Suprapubic skin (tissue), 4 donors: ENCODE measurements at regions not wholly inside any gene's neighbourhood (a gene's known extent, or its start where the extent isn't known, plus 50 kb on each side); places are given as distances from the start of the nearest gene placed in this dataset.

Experiments
- DNase-seq, 2 donors: peaks; one replicate each; pipeline ENCODE4 v3.0.0-alpha.2; 2019; ENCODE audit warnings: low spot score in 2 of 2
- H3K27ac ChIP-seq: fragments of 200-600 bp; sonication (generic); one replicate; pipeline ENCODE4 v1.5.1; 2019
- H3K27me3 ChIP-seq: fragments of 200-600 bp; sonication (generic); one replicate; pipeline ENCODE4 v1.5.1; 2019
- H3K36me3 ChIP-seq: fragments of 200-600 bp; sonication (generic); one replicate; pipeline ENCODE4 v1.5.1; 2019
- H3K4me1 ChIP-seq: fragments of 200-600 bp; sonication (generic); one replicate; pipeline ENCODE4 v1.5.1; 2019
- H3K4me3 ChIP-seq: fragments of 200-600 bp; sonication (generic); one replicate; pipeline ENCODE4 v1.5.1; 2019; ENCODE audit warnings: mild to moderate bottlenecking
- H3K9me3 ChIP-seq: fragments of 200-600 bp; sonication (generic); one replicate; pipeline ENCODE4 v1.5.1; 2019
- CTCF ChIP-seq, 2 donors: fragments of 200-600 bp in 1 of 2; fragments of 450-650 bp in 1 of 2; sonication (generic) in 1 of 2; IDR thresholded peaks; one replicate each; pipeline ENCODE4 v1.5.1; 2016 to 2019; ENCODE audit warnings: antibody characterized with exemption in 2 of 2, mild to moderate bottlenecking in 1 of 2, moderate library complexity in 1 of 2
- EP300 ChIP-seq: sonication (generic); formaldehyde crosslinking; IDR thresholded peaks from one replicate; pipeline ENCODE4 v1.6.1; 2017; ENCODE audit warnings: antibody characterized with exemption
- POLR2A ChIP-seq, 2 donors: fragments of 450-650 bp; IDR thresholded peaks; one replicate each; pipeline ENCODE4 v1.6.1; 2017; ENCODE audit warnings: antibody characterized with exemption in 2 of 2, mild to moderate bottlenecking in 2 of 2, moderate library complexity in 2 of 2
- POLR2AphosphoS5 ChIP-seq, 3 donors: sonication (generic); formaldehyde crosslinking; IDR thresholded peaks; one replicate each; pipeline ENCODE4 v1.6.1; 2017; ENCODE audit warnings: antibody characterized with exemption in 3 of 3
- WGBS: methylation state at CpG from one replicate; pipeline ENCODE4 v1.1.5; 2018; 5-methylcytosine and 5-hydroxymethylcytosine counted together

GRCh38 chr3:30300809-30301208 lies 305.6 kb upstream of the TGFBR2 start:
- no peak for TF ChIP-seq CTCF (IDR thresholded peaks at IDR 0.05)
- TF ChIP-seq POLR2A (IDR thresholded peaks at IDR 0.05), result no peak
- no peak for TF ChIP-seq POLR2AphosphoS5 (IDR thresholded peaks at IDR 0.05)
- TF ChIP-seq EP300, result no peak
- Histone ChIP-seq H3K36me3 (no peaks in the 10 kb centered on the region), H3K9me3 (no peaks in the 10 kb centered on the region), H3K27me3 (no peaks in the 10 kb centered on the region), H3K27ac (no peak overlapping the region), H3K4me1 (no peaks in the 10 kb centered on the region), H3K4me3 (no peak overlapping the region)
- WGBS, result 81% methylated on average over 1 of the region's 1 CpG
- DNase-seq, result no peak

GRCh38 chr3:30302027-30302426 lies 304.4 kb upstream of the TGFBR2 start:
- no peaks in the 10 kb centered on the region for H3K4me1 ChIP-seq
- H3K27ac ChIP-seq, result no peak overlapping the region
- H3K4me3 ChIP-seq, result no peak overlapping the region
- H3K36me3 ChIP-seq, result no peaks in the 10 kb centered on the region
- TF ChIP-seq POLR2AphosphoS5 (IDR thresholded peaks at IDR 0.05), result no peak
- TF ChIP-seq CTCF (IDR thresholded peaks at IDR 0.05), result no peak
- TF ChIP-seq EP300, result no peak
- no peak for TF ChIP-seq POLR2A (IDR thresholded peaks at IDR 0.05)
- DNase-seq, result no peak
- WGBS, result 57% methylated on average over 5 of the region's 5 CpGs
- no peaks in the 10 kb centered on the region for H3K9me3 ChIP-seq
- no peaks in the 10 kb centered on the region for H3K27me3 ChIP-seq

- no peak overlapping the region for H3K27ac ChIP-seq
- no peaks in the 10 kb centered on the region for H3K27me3 ChIP-seq
- TF ChIP-seq POLR2AphosphoS5 (IDR thresholded peaks at IDR 0.05), result no peak
- no peaks in the 10 kb centered on the region for H3K9me3 ChIP-seq
- no peak overlapping the region for H3K4me3 ChIP-seq
- 90% methylated on average over 2 of the region's 2 CpGs for WGBS
- no peak for DNase-seq
- no peaks in the 10 kb centered on the region for H3K4me1 ChIP-seq
- H3K36me3 ChIP-seq, result no peaks in the 10 kb centered on the region
These were observed 302.6 kb upstream of the TGFBR2 start for GRCh38 chr3:30303770-30304169.

- no peaks in the 10 kb centered on the region for H3K4me1 ChIP-seq
- no peak overlapping the region for H3K4me3 ChIP-seq
- H3K27ac ChIP-seq, result no peak overlapping the region
- TF ChIP-seq POLR2A (IDR thresholded peaks at IDR 0.05) (no peak), POLR2AphosphoS5 (IDR thresholded peaks at IDR 0.05) (no peak), EP300 (no peak), CTCF (IDR thresholded peaks at IDR 0.05) (no peak)
- H3K27me3 ChIP-seq, result no peaks in the 10 kb centered on the region
- WGBS, result 74% methylated on average over 3 of the region's 3 CpGs
- H3K36me3 ChIP-seq, result no peaks in the 10 kb centered on the region
- no peaks in the 10 kb centered on the region for H3K9me3 ChIP-seq
- no peak for DNase-seq
These were observed 301.4 kb upstream of the TGFBR2 start for GRCh38 chr3:30305021-30305420.

- H3K27ac ChIP-seq, result no peak overlapping the region
- no peaks in the 10 kb centered on the region for H3K9me3 ChIP-seq
- peaks cover 3% of the 10 kb centered on the region for H3K4me1 ChIP-seq
- DNase-seq, result no peak
- no peaks in the 10 kb centered on the region for H3K36me3 ChIP-seq
- no peaks in the 10 kb centered on the region for H3K27me3 ChIP-seq
- 93% methylated on average over 3 of the region's 3 CpGs for WGBS
- TF ChIP-seq POLR2A (IDR thresholded peaks at IDR 0.05), result no peak
- no peak for TF ChIP-seq EP300
- no peak for TF ChIP-seq POLR2AphosphoS5 (IDR thresholded peaks at IDR 0.05)
- no peak overlapping the region for H3K4me3 ChIP-seq
These were observed 299.5 kb upstream of the TGFBR2 start for GRCh38 chr3:30306896-30307295.

- Histone ChIP-seq H3K27ac (no peak overlapping the region), H3K36me3 (no peaks in the 10 kb centered on the region), H3K9me3 (no peaks in the 10 kb centered on the region), H3K27me3 (no peaks in the 10 kb centered on the region), H3K4me3 (no peak overlapping the region), H3K4me1 (peaks cover 3% of the 10 kb centered on the region)
- TF ChIP-seq POLR2AphosphoS5 (IDR thresholded peaks at IDR 0.05) (no peak), EP300 (no peak), POLR2A (IDR thresholded peaks at IDR 0.05) (no peak), CTCF (IDR thresholded peaks at IDR 0.05) (no peak)
- no peak for DNase-seq
These were observed 298.9 kb upstream of the TGFBR2 start for GRCh38 chr3:30307372-30307950.
